NAMALWA (cell line): ENCODE measurements at regions not wholly inside any gene's neighbourhood (a gene's known extent, or its start where the extent isn't known, plus 50 kb on each side); places are given as distances from the start of the nearest gene placed in this dataset.

Experiments used
- DNase-seq: peaks from one replicate; pipeline ENCODE4 v3.0.0-alpha.2; 2015; ENCODE audit warnings: low spot score

- no peak for DNase-seq
Measured at GRCh38 chr9:120291050-120291449, 288.9 kb downstream of the CDK5RAP2 start.

DNA sequence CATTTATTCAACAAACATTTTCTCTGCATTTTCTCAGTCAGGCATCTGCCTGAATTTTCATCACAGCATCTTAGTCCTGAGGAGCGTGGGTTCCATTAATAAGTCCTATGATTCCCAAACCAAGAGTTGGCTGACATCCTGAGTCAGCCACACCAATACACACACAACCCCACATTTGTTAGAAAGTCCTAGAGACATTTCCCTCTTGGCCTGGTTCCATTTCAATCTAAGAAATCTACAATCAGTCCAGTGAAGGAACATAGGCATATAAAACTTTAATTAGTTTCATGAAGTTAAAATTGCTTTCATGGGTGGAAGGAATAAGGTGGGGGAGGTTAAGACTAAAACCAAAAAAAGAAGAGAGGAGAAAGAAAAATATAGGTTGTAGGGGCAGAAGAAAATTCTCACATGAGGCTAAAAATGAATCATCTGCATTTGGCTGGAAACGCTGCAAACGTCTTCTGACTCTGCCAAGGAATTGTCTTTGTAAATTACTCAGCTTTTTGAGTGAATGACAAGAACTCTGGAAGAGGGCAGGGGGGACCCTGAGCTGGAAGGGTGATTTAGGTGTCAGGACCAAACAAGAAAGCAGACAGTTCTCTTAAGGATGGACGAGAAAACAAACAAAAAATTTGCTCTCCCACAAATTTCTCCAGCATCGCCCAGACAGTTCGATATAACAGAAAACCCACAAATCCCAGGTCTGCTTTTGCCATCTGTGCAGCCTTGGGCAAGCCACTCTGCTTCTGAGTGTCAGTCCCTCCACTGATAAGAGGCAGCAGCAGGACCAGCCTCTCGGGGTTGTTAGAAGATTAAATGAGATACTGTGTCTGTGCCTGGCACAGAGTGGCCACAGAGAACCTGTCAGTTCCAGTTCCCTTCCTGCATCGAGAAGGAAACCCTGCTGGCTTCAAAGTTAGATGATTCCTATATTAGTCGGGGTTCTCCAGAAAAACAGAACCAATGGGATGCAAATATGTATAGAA is 289.7 kb downstream of the CDK5RAP2 start:
- DNase-seq, result no peak

- no peak for DNase-seq
Measured at GRCh38 chr9:120289098-120289497, 290.9 kb downstream of the CDK5RAP2 start.

GRCh38 chr9:120286530-120286929 is 293.4 kb downstream of the CDK5RAP2 start:
- no peak for DNase-seq

- DNase-seq, result no peak
Measured at GRCh38 chr9:120284821-120285220, 295.1 kb downstream of the CDK5RAP2 start.

GRCh38 chr9:120281665-120282064 is 298.3 kb downstream of the CDK5RAP2 start:
- no peak for DNase-seq

DNA sequence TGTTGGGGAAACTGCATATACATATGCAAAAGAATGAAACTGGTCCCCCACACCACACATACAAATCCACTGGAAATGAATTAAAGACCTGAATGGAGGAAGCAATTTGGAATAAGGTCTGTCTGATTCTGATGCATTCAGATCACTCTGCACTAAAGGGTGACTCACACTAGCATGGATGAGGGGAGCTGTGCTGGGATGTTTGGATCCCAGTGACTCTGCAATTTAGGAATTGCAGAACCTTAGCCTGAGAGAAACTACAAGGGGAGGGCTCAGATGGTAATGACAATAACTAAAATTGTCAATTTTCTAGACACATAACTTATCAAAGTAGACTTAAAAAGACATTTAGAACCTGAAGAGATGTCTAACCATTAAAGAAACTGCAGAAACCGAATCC is 312.0 kb downstream of the CDK5RAP2 start:
- no peak for DNase-seq

DNA sequence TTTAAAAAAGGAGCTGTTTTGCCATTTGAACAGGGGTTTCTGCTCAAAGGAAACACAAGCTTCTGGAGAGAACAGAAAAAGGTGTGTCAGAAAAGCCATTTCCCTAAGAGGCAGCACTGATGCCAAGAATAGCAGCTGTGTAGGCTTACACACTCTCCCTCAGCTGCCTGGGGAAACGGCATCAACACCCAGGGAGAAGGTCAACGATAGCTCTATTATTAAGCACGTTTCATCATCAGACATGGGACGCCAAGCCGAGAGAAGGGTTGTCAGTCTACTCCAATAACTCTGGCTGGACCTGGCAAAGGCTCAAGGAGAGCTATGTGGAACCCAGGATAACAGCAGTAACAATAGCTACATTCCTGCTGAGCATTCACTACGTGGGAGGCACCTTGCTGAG is 314.2 kb downstream of the CDK5RAP2 start:
- no peak for DNase-seq

GRCh38 chr9:120264528-120264927 is 315.4 kb downstream of the CDK5RAP2 start:
- no peak for DNase-seq

GRCh38 chr9:120263836-120264235 is 316.1 kb downstream of the CDK5RAP2 start:
- DNase-seq, result no peak

DNA sequence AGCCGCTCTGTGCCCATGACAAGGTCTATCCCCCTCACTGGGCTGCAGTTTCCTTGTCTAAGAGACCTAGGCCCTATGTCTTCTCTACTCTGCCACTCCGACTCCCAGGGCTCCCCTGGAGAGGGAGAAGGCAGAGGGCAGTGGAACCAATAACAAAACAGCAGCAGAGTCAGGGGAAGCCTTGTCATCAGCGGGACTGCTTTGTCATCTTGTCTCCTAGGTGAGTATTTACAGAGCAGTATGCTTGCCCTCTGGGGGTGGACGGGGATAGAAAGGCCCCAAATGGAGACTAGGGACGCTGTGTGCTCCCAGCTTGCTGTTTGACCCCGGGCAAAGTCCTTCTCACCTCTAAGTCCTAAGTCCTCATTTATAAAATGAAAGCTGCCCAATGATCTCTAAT is 318.5 kb downstream of the CDK5RAP2 start:
- no peak for DNase-seq

DNA sequence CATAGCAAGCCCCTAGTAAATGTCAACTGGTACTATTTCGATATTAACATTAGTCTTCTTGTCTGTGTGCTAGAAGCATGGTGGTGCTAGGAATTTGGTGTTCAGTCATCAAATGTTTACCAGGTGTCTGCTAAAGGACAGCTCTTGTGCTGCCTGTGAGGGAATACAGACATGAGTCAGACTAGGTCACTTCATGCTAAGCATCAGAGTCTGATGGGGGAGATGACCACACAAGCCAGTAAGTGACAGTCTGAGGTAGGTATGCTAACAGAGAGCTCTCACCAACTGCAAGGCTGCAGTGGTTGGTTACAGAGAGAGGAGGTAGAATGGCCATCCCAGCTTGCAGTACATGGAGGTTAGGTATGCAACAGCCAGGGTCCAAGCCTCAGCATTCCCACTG is 320.9 kb downstream of the CDK5RAP2 start:
- no peak for DNase-seq

DNA sequence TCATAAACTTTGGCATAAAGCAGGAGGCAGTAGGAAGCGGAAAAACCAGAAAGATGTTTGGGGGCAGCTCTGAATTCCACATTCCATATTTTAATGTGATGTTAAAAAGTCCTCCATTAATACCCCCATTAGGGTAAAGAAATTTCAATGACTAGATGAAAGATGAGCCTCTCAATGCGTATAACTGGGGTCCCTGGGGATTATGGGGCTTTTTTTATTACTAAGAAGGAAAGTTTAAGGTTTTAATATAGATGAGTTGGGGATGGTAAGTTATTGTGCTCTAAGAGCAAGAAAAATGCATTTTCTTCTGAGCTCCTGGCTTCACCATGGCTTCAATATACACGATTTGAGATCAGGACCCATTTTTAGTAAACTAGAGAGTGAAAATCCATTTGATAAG is 321.9 kb downstream of the CDK5RAP2 start:
- DNase-seq, result no peak

GRCh38 chr9:120257483-120257882 is 322.5 kb downstream of the CDK5RAP2 start:
- no peak for DNase-seq

- no peak for DNase-seq
Measured at GRCh38 chr9:120256146-120256545, 323.8 kb downstream of the CDK5RAP2 start.

- DNase-seq, result no peak
Measured at GRCh38 chr9:120252248-120252647, 327.7 kb downstream of the CDK5RAP2 start.

GRCh38 chr9:120242116-120242811 is 337.7 kb downstream of the CDK5RAP2 start:
- no peak for DNase-seq

- DNase-seq, result no peak
Measured at GRCh38 chr9:120236596-120236995, 343.4 kb downstream of the CDK5RAP2 start.

DNA sequence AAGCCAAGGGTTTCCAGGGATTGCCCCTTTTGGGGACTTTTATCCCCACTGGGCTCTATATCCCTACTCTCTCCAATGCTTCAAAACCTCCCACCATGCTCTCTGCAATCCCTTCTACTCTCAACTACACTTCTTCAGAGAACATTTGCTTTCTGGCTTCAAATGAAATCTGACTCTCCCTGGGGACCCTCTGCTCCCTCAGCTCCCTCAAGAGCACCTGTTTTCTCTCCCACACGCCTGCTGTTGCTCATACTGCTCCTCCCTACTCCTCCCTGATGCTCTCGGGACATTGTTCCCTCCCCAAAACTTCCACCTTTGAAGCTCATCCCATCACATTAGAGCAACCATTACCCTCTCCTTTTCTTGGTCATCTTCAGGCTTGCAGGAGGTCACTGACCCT is 344.9 kb downstream of the CDK5RAP2 start:
- no peak for DNase-seq

DNA sequence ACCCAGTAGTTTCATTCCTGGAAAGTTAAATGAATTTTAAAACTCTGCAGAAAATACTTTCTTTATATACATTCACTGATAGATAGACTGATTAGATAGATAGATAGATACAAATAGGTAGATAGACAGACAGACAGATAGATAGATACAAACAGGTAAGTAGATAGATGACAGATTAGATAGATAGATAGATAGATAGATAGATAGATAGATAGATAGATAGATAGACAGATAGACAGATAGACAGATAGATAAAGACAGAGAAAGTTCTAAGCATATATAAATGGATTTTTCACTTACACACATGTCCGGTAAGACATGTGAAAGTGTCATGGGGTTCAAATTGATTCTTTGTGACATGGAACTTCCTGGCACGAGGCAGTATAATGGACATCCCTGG is 349.7 kb downstream of the CDK5RAP2 start:
- no peak for DNase-seq

GRCh38 chr9:120221844-120222243 is 358.1 kb downstream of the CDK5RAP2 start:
- no peak for DNase-seq

GRCh38 chr9:120214332-120214731 is 365.6 kb downstream of the CDK5RAP2 start:
- DNase-seq, result no peak

DNA sequence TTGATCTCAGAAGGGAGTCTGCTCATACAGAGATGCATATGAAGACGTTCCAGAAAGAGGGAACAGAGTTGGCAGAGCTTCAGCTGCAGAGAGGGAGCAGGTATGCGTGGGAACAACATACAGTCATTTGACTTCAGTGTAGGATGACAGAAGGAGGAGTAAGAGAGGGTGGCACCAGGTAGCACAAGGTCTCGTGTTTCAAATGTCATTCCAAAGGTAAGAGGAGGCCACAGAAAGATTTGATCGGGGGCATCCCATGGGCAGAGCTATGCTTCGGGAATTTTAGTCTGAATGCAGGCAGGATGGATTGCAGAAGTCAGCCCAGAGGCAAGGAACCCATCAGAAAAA is 367.1 kb downstream of the CDK5RAP2 start:
- no peak for DNase-seq
